HFFc6 (cell line): ENCODE measurements at regions not wholly inside any gene's neighbourhood (a gene's known extent, or its start where the extent isn't known, plus 50 kb on each side); places are given as distances from the start of the nearest gene placed in this dataset.

ENCODE experiments used
- DNase-seq: peaks from one replicate; pipeline ENCODE4 v3.0.0-alpha.2; 2018
- H3K27ac Mint-ChIP-seq: 2 replicates; pipeline ENCODE4 v1.8.0; 2020; ENCODE audit warnings: mild to moderate bottlenecking, mixed read lengths
- H3K27me3 Mint-ChIP-seq: 2 replicates; pipeline ENCODE4 v1.8.0; 2021; ENCODE audit warnings: mild to moderate bottlenecking, moderate library complexity, mixed read lengths; ENCODE audit not compliant: insufficient read depth
- H3K36me3 Mint-ChIP-seq: 2 replicates; pipeline ENCODE4 v1.8.0; 2021; ENCODE audit warnings: low read depth, mixed read lengths
- H3K4me1 Mint-ChIP-seq: 2 replicates; pipeline ENCODE4 v1.8.0; 2020; ENCODE audit warnings: low read depth, mixed read lengths
- H3K4me3 Mint-ChIP-seq: 2 replicates; pipeline ENCODE4 v1.8.0; 2020; ENCODE audit warnings: mild to moderate bottlenecking, moderate library complexity, mixed read lengths
- H3K9me3 Mint-ChIP-seq: 2 replicates; pipeline ENCODE4 v1.8.0; 2020; ENCODE audit warnings: mild to moderate bottlenecking, mixed read lengths
- CTCF ChIP-seq: fragments of 200-600 bp; sonication (generic); IDR thresholded peaks from 2 replicates; pipeline ENCODE4 v1.5.0; 2021; ENCODE audit warnings: antibody characterized with exemption, mild to moderate bottlenecking

GRCh38 chr5:24376616-24377015 is 268.2 kb downstream of the CDH10 start:
- H3K9me3 Mint-ChIP-seq: peaks cover 14% of the 10 kb centered on the region
- DNase-seq: no peak
- H3K4me1 Mint-ChIP-seq: no peaks in the 10 kb centered on the region
- no peaks in the 10 kb centered on the region for H3K36me3 Mint-ChIP-seq
- H3K27me3 Mint-ChIP-seq: no peaks in the 10 kb centered on the region
- no peak overlapping the region for H3K27ac Mint-ChIP-seq
- no peak for TF ChIP-seq CTCF
- no peak overlapping the region for H3K4me3 Mint-ChIP-seq

GRCh38 chr5:24381861-24382489 is 262.8 kb downstream of the CDH10 start:
- Mint-ChIP-seq H3K4me3 (no peak overlapping the region), H3K27ac (no peak overlapping the region), H3K9me3 (peaks cover 8% of the 10 kb centered on the region), H3K27me3 (no peaks in the 10 kb centered on the region), H3K4me1 (no peaks in the 10 kb centered on the region), H3K36me3 (no peaks in the 10 kb centered on the region)
- DNase-seq: no peak
- TF ChIP-seq CTCF: no peak

- Mint-ChIP-seq H3K27me3 (no peaks in the 10 kb centered on the region), H3K4me1 (no peaks in the 10 kb centered on the region), H3K9me3 (peaks cover 31% of the 10 kb centered on the region), H3K4me3 (no peak overlapping the region), H3K27ac (no peak overlapping the region), H3K36me3 (peaks cover 4% of the 10 kb centered on the region)
- DNase-seq: no peak
- TF ChIP-seq CTCF: no peak
Measured at GRCh38 chr5:24385070-24385469, 259.7 kb downstream of the CDH10 start.

DNA sequence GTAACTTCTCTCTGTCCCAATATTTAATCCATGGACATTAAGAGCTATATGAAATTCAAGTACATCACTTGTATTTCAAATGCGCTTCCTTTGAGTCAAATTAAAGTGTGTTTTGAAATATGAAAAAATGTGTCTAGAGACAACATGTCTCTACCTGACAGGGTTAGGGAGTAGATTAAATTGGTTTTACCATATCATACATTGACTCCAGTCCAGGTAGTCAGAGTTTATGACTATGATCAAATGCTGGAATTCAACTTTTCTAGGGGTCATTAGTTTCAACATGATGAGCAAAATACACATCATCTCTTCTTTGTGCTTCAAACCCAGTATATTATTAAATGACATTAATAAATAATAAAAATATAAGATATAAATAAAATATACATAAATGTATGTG is 259.2 kb downstream of the CDH10 start:
- Mint-ChIP-seq H3K9me3 (peaks cover 31% of the 10 kb centered on the region), H3K36me3 (peaks cover 4% of the 10 kb centered on the region), H3K4me3 (no peak overlapping the region), H3K27me3 (no peaks in the 10 kb centered on the region), H3K27ac (no peak overlapping the region), H3K4me1 (no peaks in the 10 kb centered on the region)
- no peak for TF ChIP-seq CTCF
- DNase-seq: no peak

- DNase-seq: no peak
- TF ChIP-seq CTCF: no peak
- H3K4me3 Mint-ChIP-seq: no peak overlapping the region
- peaks cover 4% of the 10 kb centered on the region for H3K36me3 Mint-ChIP-seq
- no peaks in the 10 kb centered on the region for H3K27me3 Mint-ChIP-seq
- H3K4me1 Mint-ChIP-seq: no peaks in the 10 kb centered on the region
- no peak overlapping the region for H3K27ac Mint-ChIP-seq
- peaks cover 38% of the 10 kb centered on the region for H3K9me3 Mint-ChIP-seq
Measured at GRCh38 chr5:24388448-24388847, 256.3 kb downstream of the CDH10 start.

- Mint-ChIP-seq H3K9me3 (peaks cover 38% of the 10 kb centered on the region), H3K27me3 (no peaks in the 10 kb centered on the region), H3K4me1 (no peaks in the 10 kb centered on the region), H3K4me3 (no peak overlapping the region), H3K27ac (no peak overlapping the region), H3K36me3 (peaks cover 7% of the 10 kb centered on the region)
- no peak for TF ChIP-seq CTCF
- no peak for DNase-seq
Measured at GRCh38 chr5:24389968-24390367, 254.8 kb downstream of the CDH10 start.
